K562 (cell line): ENCODE measurements at regions not wholly inside any gene's neighbourhood (a gene's known extent, or its start where the extent isn't known, plus 50 kb on each side); places are given as distances from the start of the nearest gene placed in this dataset.

Source experiments
- ATAC-seq: fragments of 200-7000 bp; cut with Tn5 transposase; 3 replicates; pipeline ENCODE4 v1.9.1; 2020; ENCODE audit warnings: moderate library complexity
- BruUV-seq: library from RNA; stranded (reverse); fragments of 400-500 nt; replicated peaks from 2 replicates; lab custom pipeline; 2021; lab: Mats Ljungman, UMichigan
- CTCF ChIA-PET: fragments of 300-600 bp; formaldehyde crosslinking; extraction: SDS; loops from one replicate; lab custom pipeline; 2021; ENCODE audit warnings: low intra/inter-chr PET ratio; lab: Yijun Ruan, JAX
- POLR2A ChIA-PET: fragments of 300-600, 350-650 bp; sonication (Branson Sonifier 250); formaldehyde crosslinking; extraction: SDS; loops from one replicate; lab custom pipeline; 2021; ENCODE audit warnings: antibody characterized with exemption, inconsistent platforms; lab: Yijun Ruan, JAX
- DNase-seq, 4 experiments: peaks; one replicate each; pipeline versions ENCODE4 v3.0.0 to v3.0.0-alpha.2; 2011 to 2018; ENCODE audit warnings: low spot score in 3 of 4, mixed read lengths in 3 of 4; ENCODE audit errors: extremely low read depth in 1 of 4
- FAIRE-seq: peaks from 2 replicates; lab custom pipeline; 2011; peaks lifted over from hg19 to GRCh38; lab: Jason Lieb, UNC
- H2AFZ ChIP-seq: 2 replicates; pipeline ENCODE4 v1.6.0; 2011; ENCODE audit warnings: low read depth, low read length, control low read depth, inconsistent platforms
- H3K27ac ChIP-seq: fragments of 200-600 bp; 3 replicates; pipeline ENCODE4 v1.8.0; 2011; ENCODE audit warnings: low read depth, mild to moderate bottlenecking, control low read depth, inconsistent platforms, low read length, moderate library complexity, mixed read lengths; ENCODE audit errors: extremely low read depth
- H3K27me3 ChIP-seq, 2 experiments: fragments of 300-600 bp in 1 of 2; 2 replicates in 1 of 2; 3 replicates in 1 of 2; pipeline versions ENCODE4 v1.6.0 to v1.8.0; 2011; ENCODE audit warnings: inconsistent platforms in 2 of 2, low read length in 2 of 2, mild to moderate bottlenecking in 1 of 2, mixed read lengths in 1 of 2, moderate library complexity in 1 of 2; ENCODE audit not compliant: control insufficient read depth in 2 of 2, insufficient read depth in 2 of 2
- H3K36me3 ChIP-seq: fragments of 300-600 bp; 3 replicates; pipeline ENCODE4 v1.8.0; 2011; ENCODE audit warnings: mild to moderate bottlenecking, low read length, inconsistent platforms; ENCODE audit not compliant: control insufficient read depth, insufficient read depth
- H3K4me1 ChIP-seq, 2 experiments: fragments of 200-600 bp in 1 of 2; replicated peaks in 1 of 2; 2 replicates in 1 of 2; 3 replicates in 1 of 2; pipeline versions ENCODE4 v1.5.1 to v1.8.0; 2011; ENCODE audit warnings: inconsistent platforms in 2 of 2, low read length in 2 of 2, mild to moderate bottlenecking in 1 of 2, mixed read lengths in 1 of 2, moderate library complexity in 1 of 2; ENCODE audit not compliant: control insufficient read depth in 2 of 2, insufficient read depth in 2 of 2
- H3K4me2 ChIP-seq: 2 replicates; pipeline ENCODE4 v1.6.1; 2011; ENCODE audit warnings: low read length, control low read depth, inconsistent platforms, mixed read lengths; ENCODE audit not compliant: insufficient read depth
- H3K4me3 ChIP-seq: fragments of 200-600 bp; sonication (generic), shearing (Covaris generic); 2 replicates; pipeline ENCODE4 v1.5.1; 2016; ENCODE audit warnings: control low read depth, inconsistent platforms
- H3K79me2 ChIP-seq: fragments of 200-600 bp; 3 replicates; pipeline ENCODE4 v1.8.0; 2011; ENCODE audit warnings: low read length, inconsistent platforms; ENCODE audit not compliant: control insufficient read depth, insufficient read depth
- H3K9ac ChIP-seq, 2 experiments: 2 replicates each; pipeline versions ENCODE4 v1.6.0 to v1.6.1; 2011; ENCODE audit warnings: low read depth in 2 of 2, low read length in 2 of 2, control low read depth in 1 of 2, inconsistent platforms in 1 of 2, mild to moderate bottlenecking in 1 of 2, mixed read lengths in 1 of 2; ENCODE audit not compliant: insufficient read depth in 1 of 2
- H3K9me1 ChIP-seq: one replicate; pipeline ENCODE4 v1.6.0; 2011; ENCODE audit warnings: inconsistent platforms, mild to moderate bottlenecking, low read length, moderate library complexity; ENCODE audit not compliant: control insufficient read depth, insufficient read depth
- H3K9me3 ChIP-seq: replicated peaks from 2 replicates; pipeline ENCODE4 v1.5.1; 2011; ENCODE audit warnings: low read depth, low read length, inconsistent platforms; ENCODE audit not compliant: control insufficient read depth, insufficient read depth
- H4K20me1 ChIP-seq: replicated peaks from 2 replicates; pipeline ENCODE4 v1.6.1; 2011; ENCODE audit warnings: low read length, inconsistent platforms, mixed read lengths; ENCODE audit not compliant: control insufficient read depth, insufficient read depth
- CBX5 ChIP-seq: IDR thresholded peaks from 2 replicates; pipeline ENCODE4 v1.6.1; 2014; ENCODE audit warnings: low read depth, borderline replicate concordance
- CEBPB ChIP-seq: fragments of 450-650 bp; IDR thresholded peaks from 2 replicates; pipeline ENCODE4 v1.6.1; 2016; ENCODE audit warnings: missing genetic modification characterization, missing compliant biosample characterization
- CGGBP1 ChIP-seq: fragments of 250-450 bp; sonication (Bioruptor Pico); IDR thresholded peaks from 2 replicates; pipeline ENCODE4 v1.9.0; 2021; ENCODE audit warnings: mild to moderate bottlenecking
- FOXA1 ChIP-seq: fragments of 450-650 bp; IDR thresholded peaks from 2 replicates; pipeline ENCODE4 v1.6.1; 2016; ENCODE audit warnings: mild to moderate bottlenecking, borderline replicate concordance
- HINFP ChIP-seq: fragments of 450-650 bp; conservative IDR thresholded peaks from 2 replicates; pipeline ENCODE4 v1.6.1; 2016; ENCODE audit warnings: missing genetic modification characterization, low read depth, mild to moderate bottlenecking, control low read depth, missing compliant biosample characterization
- NBN ChIP-seq: fragments of 450-650 bp; IDR thresholded peaks from 2 replicates; pipeline ENCODE4 v1.6.1; 2016; ENCODE audit warnings: low read depth, mild to moderate bottlenecking
- NONO ChIP-seq, 2 experiments: fragments of 200-400 bp in 1 of 2; fragments of 450-650 bp in 1 of 2; formaldehyde crosslinking in 1 of 2; IDR thresholded peaks; 2 replicates each; pipeline ENCODE4 v1.6.1; 2017; ENCODE audit warnings: low read depth in 2 of 2, mild to moderate bottlenecking in 2 of 2, moderate library complexity in 2 of 2, low read length in 1 of 2
- NRF1 ChIP-seq, 2 experiments: fragments of 450-650 bp; IDR thresholded peaks in 1 of 2; conservative IDR thresholded peaks in 1 of 2; 2 replicates each; pipeline ENCODE4 v1.6.1; 2014; ENCODE audit warnings: mild to moderate bottlenecking in 2 of 2
- POLR2AphosphoS2 ChIP-seq: IDR thresholded peaks from 2 replicates; pipeline ENCODE4 v1.6.1; 2012; ENCODE audit warnings: low read length, improper control_type of control experiment
- PTBP1 ChIP-seq: fragments of 200-400 bp; formaldehyde crosslinking; IDR thresholded peaks from 2 replicates; pipeline ENCODE4 v1.6.1; 2017; ENCODE audit warnings: low read depth, low read length
- ZMIZ1 ChIP-seq, 2 experiments: fragments of 150-350 bp in 1 of 2; IDR thresholded peaks; 2 replicates each; pipeline ENCODE4 v1.6.1; 2012 to 2016; ENCODE audit warnings: low read depth in 2 of 2, low read length in 2 of 2, mild to moderate bottlenecking in 1 of 2, moderate library complexity in 1 of 2
- ZNF785 ChIP-seq: fragments of 250-450 bp; sonication (Bioruptor Pico); IDR thresholded peaks from 2 replicates; pipeline ENCODE4 v1.4.0; 2020; ENCODE audit warnings: mild to moderate bottlenecking
- whole genome bisulfite sequencing: fragments of 100-300 bp; shearing (Covaris generic); methylation state at CpG from one replicate; pipeline ENCODE4 v1.1.6; 2016; ENCODE audit warnings: low coverage, mixed read lengths; ENCODE audit not compliant: insufficient coverage; ENCODE audit errors: missing lambda C conversion rate; 5-methylcytosine and 5-hydroxymethylcytosine counted together
- in situ Hi-C: fragments of 300-500 bp; cut with MboI; formaldehyde crosslinking; loops from 4 replicates; pipeline ENCODE4 v1.15.0; 2018; ENCODE audit warnings: inconsistent platforms, mixed read lengths
- intact Hi-C: fragments of 100-400 bp; cut with micrococcal nuclease; formaldehyde crosslinking; loops from 2 replicates; pipeline ENCODE4 v1.14.2; 2022

GRCh38 chr2:145815933-145816332, 1296.0 kb upstream of the ZEB2 start:
- no peaks in the 10 kb centered on the region for H3K27me3 ChIP-seq
- BruUV-seq, result no TSS peak
- H3K9me1 ChIP-seq, result no peaks in the 10 kb centered on the region
- H3K9ac ChIP-seq, result no peak overlapping the region
- CTCF ChIA-PET, result no interaction called here
- H3K36me3 ChIP-seq, result no peaks in the 10 kb centered on the region
- H3K4me2 ChIP-seq, result no peak overlapping the region
- in situ Hi-C loops, result no loop called here
- TF ChIP-seq CGGBP1 (CRISPR knock-in tag), result no peak
- no peak for TF ChIP-seq POLR2AphosphoS2
- TF ChIP-seq NONO (IDR thresholded peaks at IDR 0.05; ENCODE audit: low read depth in 2 of 2, low read length in 1 of 2), result no peak
- TF ChIP-seq ZNF785 (CRISPR knock-in tag), result no peak
- TF ChIP-seq CBX5, result no peak
- TF ChIP-seq PTBP1, result no peak
- no peak for TF ChIP-seq NRF1 (conservative IDR thresholded peaks at IDR 0.05 in 1 of 2, IDR thresholded peaks at IDR 0.05 in 1 of 2)
- TF ChIP-seq ZMIZ1 (IDR thresholded peaks at IDR 0.05; ENCODE audit: low read depth in 2 of 2, low read length in 2 of 2), result no peak
- TF ChIP-seq FOXA1, result no peak
- TF ChIP-seq HINFP (tag), result no peak
- no peak for TF ChIP-seq CEBPB (tag)
- no peak for TF ChIP-seq NBN
- POLR2A ChIA-PET, result no interaction called here
- peaks cover 0 to 13% of the 10 kb centered on the region in 2 experiments; a peak in 2 of 5 replicates for H3K4me1 ChIP-seq
- H3K27ac ChIP-seq, result no peak overlapping the region
- no peaks in the 10 kb centered on the region for H4K20me1 ChIP-seq
- no peaks in the 10 kb centered on the region for H3K79me2 ChIP-seq
- intact Hi-C loops, result no loop called here
- DNase-seq (no peak), FAIRE-seq (no peak), ATAC-seq (no peak)
- 8% methylated on average over 1 of the region's 1 CpG for WGBS
- H2AFZ ChIP-seq, result no peak overlapping the region
- H3K4me3 ChIP-seq, result no peak overlapping the region
- no peaks in the 10 kb centered on the region for H3K9me3 ChIP-seq
